Ecto neural progenitor cell (in vitro differentiated cells): ENCODE measurements at regions not wholly inside any gene's neighbourhood (a gene's known extent, or its start where the extent isn't known, plus 50 kb on each side); places are given as distances from the start of the nearest gene placed in this dataset.

Source experiments
- DNase-seq: peaks from one replicate; pipeline ENCODE4 v3.0.0-alpha.2; 2018; ENCODE audit warnings: low spot score

DNA sequence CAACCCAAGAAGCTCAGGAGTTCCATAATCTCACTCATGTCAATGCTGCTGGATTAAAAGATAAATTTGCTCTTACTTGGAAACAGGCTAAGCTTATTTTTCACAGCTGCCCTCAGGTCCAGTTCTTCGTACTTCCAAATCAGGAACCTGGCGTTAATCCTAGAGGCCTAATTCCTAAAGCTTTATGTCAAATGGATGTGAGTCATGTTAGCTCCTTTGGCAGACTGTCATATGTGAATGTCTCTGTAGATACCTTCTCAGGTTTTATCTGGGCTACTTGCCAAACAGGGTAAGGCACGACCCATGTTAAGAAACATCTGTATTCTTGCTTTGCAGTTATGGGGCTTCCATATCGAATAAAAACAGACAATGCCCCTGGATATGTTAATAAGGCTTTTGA, 504.6 kb downstream of the ALG10 start:
- no peak for DNase-seq

- DNase-seq = no peak
Measured at GRCh38 chr12:34547276-34547675, 525.0 kb downstream of the ALG10 start.

DNA sequence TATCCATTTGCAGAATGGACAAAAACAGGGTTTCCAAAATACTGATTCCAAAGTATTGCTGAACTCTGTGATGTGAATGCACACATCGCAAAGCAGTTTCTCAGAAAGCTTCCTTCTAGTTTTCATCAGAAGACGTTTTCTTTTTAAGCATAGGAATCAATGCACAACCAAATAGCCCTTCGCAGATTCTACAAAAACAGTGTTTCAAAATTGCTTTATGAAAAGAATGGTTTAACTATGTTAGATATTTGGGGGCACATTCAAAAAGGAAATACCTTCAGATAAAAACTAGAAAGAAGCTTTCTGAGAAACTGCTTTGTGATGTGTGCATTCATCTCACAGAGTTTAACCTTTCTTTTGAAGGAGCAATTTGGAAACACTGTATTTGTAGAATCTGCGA, 569.7 kb downstream of the ALG10 start:
- no peak for DNase-seq

GRCh38 chr12:34595749-34596733, 573.7 kb downstream of the ALG10 start:
- DNase-seq = peak; percentile 26

DNA sequence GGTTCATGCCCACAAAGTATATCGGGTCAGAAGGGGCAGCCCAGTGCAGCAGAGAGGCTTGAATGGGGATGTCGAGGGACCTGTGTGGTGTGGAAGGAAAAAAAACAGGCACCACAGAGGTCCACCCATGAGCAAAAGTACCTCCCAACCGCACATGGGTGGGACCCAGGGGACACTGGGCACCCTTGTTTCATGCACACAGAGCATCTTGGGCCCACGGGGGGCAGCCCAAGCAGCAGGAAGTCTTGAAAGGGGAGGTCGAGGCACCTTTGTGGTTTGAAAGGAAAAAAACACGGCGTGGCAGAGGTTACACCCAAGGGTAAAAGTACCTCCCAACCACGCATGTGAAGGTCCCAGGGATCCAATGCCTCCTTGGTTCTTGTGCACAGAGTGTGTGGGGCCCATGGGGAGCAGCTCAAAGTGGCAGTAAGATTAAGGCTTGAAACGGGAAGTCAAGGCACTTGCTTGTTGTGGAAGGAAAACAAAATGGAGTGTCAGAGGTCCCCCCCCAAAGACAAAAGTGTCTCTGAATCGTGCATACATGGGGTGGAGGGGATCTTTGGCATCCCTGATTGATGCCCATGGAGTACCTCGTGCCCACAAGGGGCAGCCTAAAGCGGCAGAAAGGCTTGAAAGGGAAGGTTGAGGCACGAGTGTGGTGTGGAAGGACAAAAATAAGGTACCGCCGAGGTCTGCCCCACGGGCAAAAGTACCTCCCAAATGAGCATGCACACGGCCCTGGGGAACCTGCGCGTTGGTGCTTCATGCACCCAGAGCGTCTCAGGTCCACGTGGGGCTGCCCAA, 575.5 kb downstream of the ALG10 start:
- peak; percentile 14 for DNase-seq

DNA sequence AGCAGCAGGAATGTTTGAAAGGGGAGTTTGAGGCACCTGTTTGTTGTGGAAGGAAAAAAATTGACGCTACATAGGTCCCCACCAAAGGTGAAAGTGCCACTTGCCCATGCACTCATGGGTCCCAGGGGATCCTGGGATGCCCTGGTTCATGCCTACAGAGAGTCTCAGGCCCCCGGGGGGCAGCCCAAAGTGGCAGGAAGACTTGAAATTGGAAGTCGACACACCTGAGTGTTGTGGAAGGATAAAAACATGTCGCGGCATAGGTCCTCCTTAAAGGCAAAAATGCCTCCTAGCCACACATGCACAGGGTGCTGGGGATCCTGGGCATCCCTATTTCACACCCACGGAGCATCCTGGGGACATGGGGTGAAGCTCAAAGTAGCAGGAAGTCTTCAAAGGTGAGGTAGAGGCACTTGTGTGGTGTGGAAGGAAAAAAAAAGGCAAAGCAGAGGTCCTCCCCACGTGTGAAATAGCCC, 576.1 kb downstream of the ALG10 start:
- peak; percentile 29 for DNase-seq

GRCh38 chr12:34598851-34599529, 576.7 kb downstream of the ALG10 start:
- DNase-seq = no peak

DNA sequence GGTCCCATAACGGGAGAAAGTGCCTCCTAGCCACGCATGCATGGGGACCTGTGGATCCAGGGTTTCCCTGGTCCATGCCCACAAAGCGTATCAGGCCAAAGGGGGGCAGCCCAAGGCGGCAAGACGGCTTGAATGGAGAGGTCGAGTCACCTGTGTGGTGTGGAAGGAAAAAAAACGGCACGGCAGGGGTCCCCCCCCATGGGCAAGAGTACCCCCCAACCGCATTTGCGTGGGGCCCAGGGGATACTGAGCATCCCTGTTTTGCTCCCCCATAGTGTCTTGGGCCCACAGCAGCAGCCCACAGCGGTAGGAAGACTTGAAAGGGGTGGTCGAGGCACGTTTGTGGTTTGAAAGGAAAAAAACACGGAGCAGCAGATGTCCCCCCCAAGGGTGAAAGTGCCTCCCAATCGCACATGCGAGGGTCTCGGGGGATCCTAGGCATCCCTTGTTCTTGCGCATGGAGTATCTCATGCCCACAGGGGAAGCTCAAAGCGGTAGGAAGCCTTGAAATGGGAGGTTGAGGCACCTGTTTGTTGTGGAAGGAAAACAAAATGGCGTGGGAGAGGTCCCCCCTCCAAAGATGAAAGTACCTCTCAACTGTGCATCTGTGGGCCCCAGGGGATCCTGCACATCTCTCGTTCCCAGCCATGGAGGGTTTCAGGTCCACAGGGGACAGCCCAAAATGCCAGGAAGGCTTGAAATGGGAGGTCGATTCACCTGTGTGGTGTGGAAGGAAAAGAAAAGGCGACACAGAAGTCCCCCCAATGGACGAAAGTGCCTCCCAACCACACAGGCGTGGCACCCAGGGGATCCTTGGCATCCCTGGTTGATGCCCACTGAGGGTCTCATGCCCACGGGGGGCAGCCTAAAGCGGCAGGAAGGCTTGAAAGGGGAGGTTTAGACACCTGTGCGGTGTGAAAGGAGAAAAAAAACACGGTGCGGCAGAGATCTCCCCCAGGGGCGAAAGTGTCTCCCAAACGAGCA, 577.5 kb downstream of the ALG10 start:
- DNase-seq = peak; percentile 20

DNA sequence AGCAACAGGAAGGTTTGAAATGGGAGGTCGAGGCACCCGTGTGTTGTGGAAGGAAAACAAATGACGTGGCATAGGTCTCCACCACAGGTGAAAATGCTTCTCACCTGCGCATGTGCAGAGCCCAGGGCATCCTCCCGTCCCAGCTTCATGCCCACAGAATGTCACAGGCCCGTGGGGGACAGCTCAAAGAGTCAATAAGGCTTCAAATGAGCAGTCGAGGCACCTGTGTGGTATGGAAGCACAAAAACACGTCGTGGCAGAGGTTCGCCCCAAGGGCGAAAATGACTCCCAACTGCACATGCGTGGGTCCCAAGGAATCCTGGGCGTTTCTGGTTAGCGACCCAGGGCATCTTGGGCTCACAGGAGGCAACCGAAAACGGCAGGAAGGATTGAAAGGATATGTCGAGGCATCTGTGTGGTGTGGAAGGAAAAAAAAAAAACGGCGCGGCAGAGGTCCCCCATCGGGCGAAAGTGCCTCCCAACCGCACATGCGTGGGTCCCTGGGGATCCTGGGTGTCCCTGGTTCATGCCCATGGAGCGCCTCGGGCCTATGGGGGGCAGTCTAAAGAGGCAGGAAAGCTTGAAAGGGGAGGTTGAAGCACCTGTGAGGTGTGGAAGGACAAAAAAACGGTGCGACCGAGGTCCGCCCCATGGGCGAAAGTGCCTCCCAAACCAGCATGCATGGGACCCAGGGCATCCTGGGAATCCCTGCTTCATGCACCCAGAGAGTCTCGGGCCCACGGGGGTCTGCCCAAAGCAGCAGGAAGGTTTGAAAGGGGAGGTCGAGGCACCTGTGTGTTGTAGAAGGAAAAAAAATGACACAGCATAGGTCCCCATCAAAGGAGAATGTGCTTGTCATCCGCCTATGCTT, 578.5 kb downstream of the ALG10 start:
- peak; percentile 22 for DNase-seq

GRCh38 chr12:34601689-34602088, 579.4 kb downstream of the ALG10 start:
- no peak for DNase-seq

DNA sequence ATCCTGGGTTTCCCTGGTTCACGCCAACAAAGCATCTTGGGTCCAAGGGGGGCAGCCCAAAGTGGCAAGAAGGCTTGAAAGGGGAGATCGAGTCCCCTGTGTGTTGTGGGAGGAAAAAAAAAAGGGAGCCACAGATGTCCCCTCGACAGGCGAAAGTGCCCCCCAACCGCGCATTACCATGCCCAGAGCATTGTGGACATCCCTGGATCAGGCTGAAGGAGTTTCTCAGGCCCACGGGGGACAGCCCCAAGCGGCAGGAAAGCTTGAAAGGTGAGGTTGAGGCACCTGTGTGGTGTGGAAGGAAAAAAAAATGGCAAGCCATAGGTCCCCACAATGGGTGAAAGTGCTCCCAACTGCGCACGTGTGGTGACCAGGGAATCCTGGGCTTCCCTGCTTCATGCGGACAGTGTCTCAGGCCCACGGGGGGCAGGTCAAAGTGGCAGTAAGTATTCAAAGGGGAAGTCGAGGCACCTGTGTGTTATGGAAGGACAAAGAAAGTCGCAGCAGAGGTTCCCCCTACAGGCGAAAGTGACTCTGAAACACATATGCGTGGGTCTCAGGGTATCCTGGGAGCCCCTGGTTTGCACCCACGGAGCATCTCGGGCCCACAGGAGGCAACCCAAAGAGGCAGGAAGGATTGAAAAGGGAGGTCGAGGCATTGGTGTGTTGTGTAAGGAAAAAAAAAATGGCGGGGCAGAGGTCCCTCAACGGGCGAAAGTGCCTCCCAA, 580.1 kb downstream of the ALG10 start:
- peak; percentile 15 for DNase-seq

DNA sequence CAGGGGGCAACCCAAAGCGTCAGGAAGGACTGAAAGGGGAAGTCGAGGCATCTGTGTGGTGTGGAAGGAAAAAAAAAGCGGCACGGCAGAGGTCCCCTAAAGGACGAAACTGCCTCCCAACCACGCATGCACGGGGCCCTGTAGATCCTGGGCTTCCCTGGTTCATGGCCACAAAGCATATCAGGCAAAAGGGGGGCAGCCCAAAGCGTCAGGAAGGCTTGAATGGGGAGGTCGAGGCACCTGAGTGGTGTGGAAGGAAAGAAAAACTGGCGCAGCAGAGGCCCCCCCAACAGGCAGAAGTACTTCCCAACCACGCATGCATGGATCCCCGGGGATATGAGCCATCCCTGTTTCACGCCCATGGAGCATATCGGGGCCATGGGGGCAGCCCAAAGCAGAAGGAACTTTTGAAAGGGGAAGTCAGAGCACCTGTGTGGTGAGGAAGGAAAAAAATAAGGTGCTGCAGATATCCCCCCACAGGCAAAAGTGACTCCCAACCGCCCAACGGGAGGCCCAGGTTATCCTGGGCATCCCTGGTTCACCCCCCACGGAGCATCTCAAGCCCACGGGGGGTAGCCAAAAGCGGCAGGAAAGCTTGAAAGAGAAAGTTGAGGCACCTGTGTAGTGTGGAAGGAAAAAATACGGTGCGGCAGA, 581.2 kb downstream of the ALG10 start:
- no peak for DNase-seq

DNA sequence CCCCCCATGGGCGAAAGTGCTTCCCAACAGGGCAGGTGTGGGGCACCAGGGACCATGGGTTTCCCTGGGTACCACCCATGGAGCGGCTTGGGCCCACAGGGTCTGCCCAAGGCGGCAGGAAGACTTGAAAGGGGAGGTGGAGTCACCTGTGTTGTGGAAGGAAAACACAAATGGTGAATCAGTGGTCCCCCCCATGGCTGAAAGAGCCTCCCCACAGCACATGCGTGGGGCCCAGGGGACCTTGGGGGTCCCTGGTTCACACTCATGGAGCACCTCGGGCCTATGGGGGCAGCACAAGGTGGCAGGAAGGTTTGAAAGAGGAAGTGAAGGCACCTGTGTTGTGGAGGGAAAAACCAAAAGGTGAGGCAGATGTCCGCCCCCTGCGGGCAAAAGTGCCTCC, 581.9 kb downstream of the ALG10 start:
- DNase-seq = no peak

DNA sequence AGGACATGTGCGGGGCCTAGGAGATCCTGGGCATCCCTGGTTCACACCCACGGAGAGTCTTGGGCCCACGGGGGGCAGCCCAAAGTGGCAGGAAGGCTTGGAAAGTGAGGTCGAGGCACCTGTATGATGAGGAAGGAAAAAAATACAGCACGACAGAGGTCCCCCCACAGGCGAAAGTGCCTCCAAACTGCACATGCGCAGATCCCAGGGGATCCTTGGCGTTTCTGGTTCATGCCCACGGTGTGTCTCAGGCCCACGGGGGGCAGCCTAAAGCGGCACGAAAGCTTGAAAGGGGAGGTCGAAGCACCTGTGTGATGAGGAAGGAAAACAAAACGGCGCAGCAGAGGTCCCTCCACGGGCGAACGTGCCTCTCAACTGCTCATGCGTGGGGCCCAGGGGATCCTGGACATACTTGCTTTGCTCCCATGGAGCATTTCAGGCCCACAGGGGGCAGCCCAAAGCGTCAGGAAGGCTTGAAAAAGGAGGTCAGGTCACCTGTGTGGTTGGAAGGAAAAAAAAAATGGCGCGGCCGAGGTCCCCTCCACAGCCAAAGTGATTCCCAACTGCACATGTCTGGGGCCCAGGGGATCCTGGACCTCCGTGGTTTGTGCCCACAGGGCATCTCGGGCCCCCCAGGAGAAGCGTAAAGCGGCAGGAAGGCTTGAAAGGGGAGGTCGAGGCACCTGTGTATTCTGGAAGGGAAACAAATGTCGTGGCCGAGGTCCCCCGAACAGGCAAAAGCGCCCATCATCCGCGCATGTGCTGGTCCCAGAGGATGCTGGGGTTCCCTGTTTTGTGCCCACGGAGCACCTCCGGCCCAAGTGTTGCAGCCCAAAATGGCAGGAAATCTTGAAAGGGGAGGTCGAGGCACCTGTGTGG, 582.6 kb downstream of the ALG10 start:
- DNase-seq = peak; percentile 34

DNA sequence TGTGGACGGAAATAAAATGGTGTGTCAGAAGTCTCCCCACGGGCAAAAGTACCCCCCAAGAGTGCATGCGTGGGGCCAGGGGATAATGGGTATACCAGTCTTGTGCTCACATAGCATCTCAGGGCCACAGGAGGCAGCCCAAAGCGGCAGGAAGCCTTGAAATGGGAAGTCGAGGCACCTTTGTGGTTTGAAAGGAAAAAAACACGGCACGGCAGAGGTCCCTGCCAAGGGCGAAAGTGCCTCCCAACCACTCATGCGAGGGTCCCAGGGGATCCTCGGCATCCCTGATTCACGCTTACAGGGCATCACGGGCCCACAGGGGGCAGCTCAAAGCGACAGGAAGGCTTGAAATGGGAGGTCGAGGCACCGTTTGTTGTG, 583.2 kb downstream of the ALG10 start:
- no peak for DNase-seq

- DNase-seq = peak; percentile 33
Measured at GRCh38 chr12:34605955-34606748, 583.9 kb downstream of the ALG10 start.
